PC-3 (cell line): ENCODE measurements at regions not wholly inside any gene's neighbourhood (a gene's known extent, or its start where the extent isn't known, plus 50 kb on each side); places are given as distances from the start of the nearest gene placed in this dataset.

Experiments
- ATAC-seq: fragments of 200-7000 bp; cut with Tn5 transposase; 2 replicates; pipeline ENCODE4 v1.9.1; 2020; ENCODE audit warnings: mild to moderate bottlenecking, moderate library complexity
- BruUV-seq: library from RNA; stranded (reverse); fragments of 400-500 nt; replicated peaks from 2 replicates; lab custom pipeline; 2021; lab: Mats Ljungman, UMichigan
- CTCF ChIA-PET: fragments of 300-600 bp; sonication (Branson Sonifier 250); formaldehyde crosslinking; loops from one replicate; lab custom pipeline; 2022; ENCODE audit warnings: antibody characterized with exemption; lab: Charles Lee
- POLR2A ChIA-PET: fragments of 300-600 bp; sonication (Branson Sonifier 250); formaldehyde crosslinking; loops from one replicate; lab custom pipeline; 2022; ENCODE audit warnings: antibody characterized with exemption; ENCODE audit not compliant: unreplicated experiment; lab: Charles Lee
- DNase-seq: peaks from one replicate; pipeline ENCODE4 v3.0.0-alpha.2; 2015
- H2AFZ ChIP-seq: fragments of 300-600 bp; sonication (generic); 2 replicates; pipeline ENCODE4 v1.6.0; 2016; ENCODE audit warnings: antibody characterized with exemption, low read length
- H3F3A ChIP-seq: fragments of 300-600 bp; sonication (generic); one replicate; pipeline ENCODE4 v1.6.0; 2017; ENCODE audit warnings: antibody characterized with exemption, low read length, control low read depth, mild to moderate bottlenecking; ENCODE audit not compliant: unreplicated experiment
- H3K27ac ChIP-seq: fragments of 300-600 bp; sonication (generic); 2 replicates; pipeline ENCODE4 v1.5.1; 2016; ENCODE audit warnings: mild to moderate bottlenecking, low read length
- H3K27me3 ChIP-seq: fragments of 300-600 bp; sonication (generic); 2 replicates; pipeline ENCODE4 v1.6.1; 2016; ENCODE audit warnings: low read length, mixed read lengths
- H3K36me3 ChIP-seq: fragments of 300-600 bp; sonication (generic); 2 replicates; pipeline ENCODE4 v1.6.1; 2016; ENCODE audit warnings: low read depth, mixed run types, low read length, mixed read lengths
- H3K4me1 ChIP-seq: fragments of 300-600 bp; sonication (generic); 2 replicates; pipeline ENCODE4 v1.5.1; 2016; ENCODE audit warnings: low read length; ENCODE audit not compliant: insufficient read depth
- H3K4me2 ChIP-seq: fragments of 300-600 bp; sonication (generic); 2 replicates; pipeline ENCODE4 v1.6.0; 2016; ENCODE audit warnings: low read length
- H3K4me3 ChIP-seq: fragments of 300-600 bp; sonication (generic); 2 replicates; pipeline ENCODE4 v1.5.1; 2016; ENCODE audit warnings: mild to moderate bottlenecking, low read length, mixed read lengths
- H3K79me2 ChIP-seq: fragments of 300-600 bp; sonication (generic); 2 replicates; pipeline ENCODE4 v1.6.1; 2017; ENCODE audit warnings: low read length, mixed read lengths
- H3K9ac ChIP-seq: fragments of 300-600 bp; sonication (generic); 2 replicates; pipeline ENCODE4 v1.6.0; 2016; ENCODE audit warnings: mild to moderate bottlenecking, low read length
- H3K9me2 ChIP-seq: fragments of 300-600 bp; sonication (generic); replicated peaks from 2 replicates; pipeline ENCODE4 v1.6.1; 2016; ENCODE audit warnings: mixed run types, low read length, mixed read lengths
- H3K9me3 ChIP-seq: fragments of 300-600 bp; sonication (generic); 2 replicates; pipeline ENCODE4 v1.6.1; 2016; ENCODE audit warnings: low read length, mixed read lengths
- H4K20me1 ChIP-seq: fragments of 300-600 bp; sonication (generic); 2 replicates; pipeline ENCODE4 v1.6.1; 2016; ENCODE audit warnings: low read length, mixed read lengths
- CTCF ChIP-seq: fragments of 300-600 bp; sonication (generic); conservative IDR thresholded peaks from 2 replicates; pipeline ENCODE4 v1.5.1; 2017; ENCODE audit warnings: antibody characterized with exemption, low read depth, mild to moderate bottlenecking, low read length
- EZH2 ChIP-seq: fragments of 300-600 bp; sonication (generic); IDR thresholded peaks from one replicate; pipeline ENCODE4 v1.6.1; 2017; ENCODE audit warnings: antibody characterized with exemption, mild to moderate bottlenecking, low read length; ENCODE audit not compliant: unreplicated experiment
- EZH2phosphoT487 ChIP-seq: fragments of 300-600 bp; sonication (generic); IDR thresholded peaks from 2 replicates; pipeline ENCODE4 v1.6.1; 2018; ENCODE audit warnings: mild to moderate bottlenecking, antibody characterized with exemption, low read length, borderline replicate concordance
- intact Hi-C: fragments of 100-400 bp; cut with micrococcal nuclease; formaldehyde crosslinking; loops from 2 replicates; pipeline ENCODE4 v1.9.0; 2023

- H3K9ac ChIP-seq = no peak overlapping the region
- intact Hi-C loops = no loop called here
Observed at GRCh38 chr5:130805036-130805435, 360.0 kb downstream of the HINT1 start.

GRCh38 chr5:130801963-130802362 is 363.1 kb downstream of the HINT1 start:
- H4K20me1 ChIP-seq = no peaks in the 10 kb centered on the region
- H3K4me3 ChIP-seq = no peak overlapping the region
- H3K4me1 ChIP-seq = no peaks in the 10 kb centered on the region
- no peaks in the 10 kb centered on the region for H3F3A ChIP-seq
- POLR2A ChIA-PET = no interaction called here
- no TSS peak for BruUV-seq
- no peak for TF ChIP-seq EZH2phosphoT487
- no peak for TF ChIP-seq CTCF
- no peak for TF ChIP-seq EZH2
- no peak overlapping the region for H2AFZ ChIP-seq
- ATAC-seq (no peak), DNase-seq (no peak)
- no peaks in the 10 kb centered on the region for H3K36me3 ChIP-seq
- H3K9ac ChIP-seq = no peak overlapping the region
- H3K9me3 ChIP-seq = no peaks in the 10 kb centered on the region
- CTCF ChIA-PET = no interaction called here
- H3K27me3 ChIP-seq = no peaks in the 10 kb centered on the region
- no peaks in the 10 kb centered on the region for H3K9me2 ChIP-seq
- no peak overlapping the region for H3K27ac ChIP-seq
- no peak overlapping the region for H3K4me2 ChIP-seq
- intact Hi-C loops = no loop called here
- H3K79me2 ChIP-seq = no peaks in the 10 kb centered on the region

More at GRCh38 chr5:130805036-130805435, 360.0 kb downstream of the HINT1 start:
- Histone ChIP-seq H3K4me1 (no peaks in the 10 kb centered on the region), H4K20me1 (no peaks in the 10 kb centered on the region), H3K9me3 (no peaks in the 10 kb centered on the region), H3K36me3 (no peaks in the 10 kb centered on the region), H2AFZ (no peak overlapping the region), H3K9me2 (no peaks in the 10 kb centered on the region), H3K27ac (no peak overlapping the region), H3F3A (no peaks in the 10 kb centered on the region), H3K4me2 (no peak overlapping the region), H3K27me3 (no peaks in the 10 kb centered on the region), H3K4me3 (no peak overlapping the region), H3K79me2 (no peaks in the 10 kb centered on the region)
- DNase-seq (no peak), ATAC-seq (no peak)
- POLR2A ChIA-PET = no interaction called here
- CTCF ChIA-PET = no interaction called here
- BruUV-seq = no TSS peak
- TF ChIP-seq EZH2 (no peak), EZH2phosphoT487 (no peak)

- H3K9me3 ChIP-seq = no peaks in the 10 kb centered on the region
- no peaks in the 10 kb centered on the region for H4K20me1 ChIP-seq
- no peaks in the 10 kb centered on the region for H3K27me3 ChIP-seq
- H3K4me1 ChIP-seq = peaks cover 17% of the 10 kb centered on the region
- ChIA-PET CTCF (no interaction called here), POLR2A (no interaction called here)
- no peak for DNase-seq
- intact Hi-C loops = no loop called here
- BruUV-seq = no TSS peak
- no peak overlapping the region for H3K9ac ChIP-seq
- no peaks in the 10 kb centered on the region for H3K79me2 ChIP-seq
- no peak overlapping the region for H3K4me2 ChIP-seq
- H3K4me3 ChIP-seq = no peak overlapping the region
- H3F3A ChIP-seq = no peaks in the 10 kb centered on the region
- H3K36me3 ChIP-seq = no peaks in the 10 kb centered on the region
- H2AFZ ChIP-seq = no peak overlapping the region
- no peak for TF ChIP-seq EZH2phosphoT487
- no peak for TF ChIP-seq CTCF
- no peak for TF ChIP-seq EZH2
- ATAC-seq = no peak
- no peak overlapping the region for H3K27ac ChIP-seq
- no peaks in the 10 kb centered on the region for H3K9me2 ChIP-seq
Observed at GRCh38 chr5:130799015-130799414, 366.0 kb downstream of the HINT1 start.
